Stimulated activated CD4-positive, alpha-beta T cell treated with anti-CD3 and anti-CD28 coated beads, Interleukin-1b, Interleukin-23, amount 100 ng/mL, for 24 hours (primary cell): ENCODE measurements at regions not wholly inside any gene's neighbourhood (a gene's known extent, or its start where the extent isn't known, plus 50 kb on each side); places are given as distances from the start of the nearest gene placed in this dataset.
A peak's percentile ranks its signal among the peaks of the same experiment; 100 is the strongest.

Source experiments
- DNase-seq, 4 experiments: peaks; one replicate each; pipeline ENCODE4 v3.0.0-alpha.2; 2020; ENCODE audit warnings: low read depth in 4 of 4, low spot score in 1 of 4

DNA sequence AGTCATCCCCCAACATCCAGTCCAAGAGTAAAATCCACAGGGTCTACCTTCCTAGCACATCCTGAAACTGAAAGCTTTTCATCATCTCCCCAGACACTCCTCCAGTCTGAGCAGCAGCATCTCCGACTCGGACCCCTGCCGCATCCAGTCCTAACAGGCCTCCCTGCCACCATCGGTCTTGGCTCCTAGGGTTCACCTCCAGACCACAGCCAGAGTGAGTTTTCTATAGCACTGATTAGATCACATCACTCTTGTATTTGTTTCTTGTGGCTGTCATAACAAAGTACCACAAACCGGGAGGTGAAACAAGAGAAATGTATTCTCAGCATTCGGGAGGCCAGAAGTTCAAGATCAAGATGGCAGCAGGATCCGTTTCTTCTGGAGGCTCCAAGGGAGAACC is 187.8 kb downstream of the TOMM20 start:
- DNase-seq, result no peak

DNA sequence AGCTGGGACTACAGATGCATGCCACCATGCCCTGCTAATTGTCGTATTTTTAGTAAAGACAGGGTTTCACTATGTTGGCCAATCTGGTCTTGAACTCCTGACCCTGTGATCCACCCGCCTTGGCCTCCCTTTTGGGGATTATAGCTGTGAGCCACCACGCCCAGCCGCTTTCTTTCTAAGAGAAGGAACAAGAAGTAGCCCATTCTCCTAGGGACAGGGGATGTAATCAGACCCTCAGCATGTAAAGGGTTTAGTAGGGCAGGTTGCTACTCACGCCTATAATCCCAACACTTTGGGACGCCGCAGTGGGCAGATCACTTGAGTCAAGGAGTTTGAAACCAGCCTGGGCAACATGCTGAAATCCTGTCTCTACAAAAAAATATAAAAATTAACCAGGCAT is 189.7 kb downstream of the TOMM20 start:
- no peak for DNase-seq

DNA sequence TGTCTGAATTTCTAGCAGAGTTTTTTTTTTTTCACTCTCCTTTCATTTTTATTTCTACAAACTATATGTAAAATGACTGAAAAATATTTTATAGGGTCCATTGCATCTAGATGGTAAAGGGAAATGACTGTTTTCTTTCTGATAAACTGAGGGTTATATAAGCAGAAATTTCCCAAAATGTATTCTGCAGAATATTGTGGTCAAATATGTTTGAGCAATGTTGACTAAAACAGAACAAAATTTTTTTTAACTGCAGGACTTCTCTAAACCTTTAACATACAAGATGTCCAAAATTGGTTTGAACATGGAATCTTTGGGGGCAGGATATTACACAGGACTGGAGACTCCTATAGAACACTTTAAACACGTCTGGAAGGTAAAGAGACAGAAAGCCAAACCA is 190.5 kb downstream of the TOMM20 start:
- DNase-seq, result no peak

DNA sequence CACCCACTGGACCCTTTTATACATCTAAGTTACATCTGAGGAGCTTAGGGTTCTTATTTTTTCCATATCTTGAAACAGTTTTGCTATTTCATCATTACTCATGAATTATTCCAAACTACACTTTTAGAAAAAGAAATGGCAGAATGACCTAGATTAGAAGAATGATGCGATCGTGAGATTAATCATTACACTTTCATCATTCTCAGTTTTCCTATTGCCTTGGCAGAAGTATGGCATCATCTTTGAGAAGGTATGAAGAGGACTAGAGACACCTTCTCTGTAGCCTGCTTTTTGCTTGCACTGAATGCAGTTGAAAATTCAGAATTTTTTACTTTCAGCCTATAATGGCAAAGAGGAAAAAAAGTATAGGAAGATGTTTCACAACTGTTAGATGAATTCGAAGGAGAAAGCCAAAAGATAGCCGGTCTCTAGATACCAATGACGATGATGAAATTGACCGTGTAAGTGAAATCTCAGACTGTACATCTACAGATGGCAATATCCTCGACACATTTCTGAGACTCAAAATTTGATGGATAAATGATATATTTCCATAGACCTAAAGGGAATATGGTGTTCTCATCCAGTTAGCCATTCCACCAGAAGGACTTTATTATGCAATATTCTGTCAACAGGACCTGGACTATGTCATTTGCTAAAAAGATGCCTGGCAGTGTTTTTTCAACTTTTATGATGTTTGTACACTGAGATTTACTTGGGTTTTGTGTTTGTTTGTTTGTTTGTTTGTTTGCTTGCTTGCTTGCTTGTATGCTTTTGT is 191.8 kb downstream of the TOMM20 start:
- no peak for DNase-seq

DNA sequence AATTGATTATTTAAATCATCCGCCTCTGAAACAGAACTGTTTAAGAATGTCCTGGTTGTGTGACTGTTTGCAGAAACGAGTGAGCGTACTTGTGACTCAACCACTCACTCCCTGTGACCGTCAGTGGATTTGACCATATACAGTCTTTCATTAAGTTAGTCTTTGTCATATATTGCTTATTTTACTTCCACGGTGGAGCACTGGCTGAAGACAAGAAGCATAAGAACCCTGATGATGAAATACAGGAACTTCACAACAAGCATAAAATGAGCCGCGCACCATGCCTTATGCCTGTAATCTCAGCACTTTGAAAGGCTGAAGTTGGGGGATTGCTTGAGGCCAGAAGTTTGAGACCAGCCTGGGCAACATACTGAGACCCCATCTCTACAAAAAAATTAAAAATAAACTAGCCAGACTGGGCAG is 194.0 kb downstream of the TOMM20 start:
- DNase-seq, result no peak

DNA sequence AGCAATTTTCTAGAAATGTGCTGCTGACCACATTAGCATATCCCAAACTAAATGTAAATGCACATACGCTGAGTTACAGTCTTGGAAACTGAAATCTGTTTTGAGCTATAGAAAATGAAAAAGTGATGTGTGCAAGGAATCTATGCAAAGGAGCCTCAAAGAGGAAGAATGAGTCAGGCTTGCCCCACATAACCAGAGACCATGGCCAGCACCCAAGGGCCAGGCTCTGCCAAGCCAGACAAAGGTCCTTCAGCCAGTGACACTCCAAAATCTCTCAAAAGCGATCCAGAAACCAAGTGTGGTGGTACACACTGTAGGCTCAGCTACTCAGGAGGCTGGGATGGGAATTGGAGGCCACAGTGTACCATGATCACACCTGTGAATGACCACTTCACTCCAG is 195.2 kb downstream of the TOMM20 start:
- no peak for DNase-seq

DNA sequence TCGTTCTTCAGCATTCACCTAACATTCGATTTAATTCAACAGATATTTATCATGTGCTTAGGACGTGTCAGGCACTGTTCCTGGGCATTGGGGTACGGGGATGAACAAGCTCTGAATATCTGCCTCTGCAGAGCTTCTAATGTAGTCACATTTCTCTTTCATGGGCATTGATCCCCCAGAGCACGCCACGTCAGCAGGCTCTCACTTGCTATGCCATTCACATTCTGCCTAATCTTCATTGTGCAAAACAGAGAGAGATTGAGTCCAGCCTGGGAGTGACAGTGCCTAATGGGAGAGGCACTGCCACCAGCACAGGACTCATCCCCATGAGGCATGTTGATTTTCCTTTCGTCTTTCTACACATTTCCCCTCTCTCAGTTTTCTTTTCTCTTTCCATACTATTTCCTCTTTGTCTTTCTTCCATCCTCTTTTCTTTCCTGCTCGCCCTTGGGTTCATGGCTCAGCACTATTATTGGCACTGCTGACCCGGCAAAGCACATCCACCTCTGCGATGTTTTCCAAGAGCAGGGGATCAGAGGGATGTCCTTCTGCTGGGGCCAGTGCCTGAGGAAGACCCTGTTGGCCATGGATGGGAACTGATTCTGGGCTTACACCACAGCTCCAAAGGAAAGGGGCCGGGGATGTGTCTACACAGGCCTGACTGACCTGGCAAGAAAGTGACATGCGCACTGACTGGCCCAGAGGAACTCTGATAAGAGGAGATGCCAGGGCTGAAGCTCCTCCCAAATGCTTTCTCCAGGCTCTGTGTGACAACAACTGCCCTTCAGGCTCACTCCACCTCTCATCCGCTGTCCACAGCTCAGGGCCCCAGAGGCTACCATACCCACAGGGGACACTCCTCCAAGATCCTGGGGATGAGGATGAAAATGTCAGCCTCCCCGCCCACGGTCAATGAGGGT is 195.9 kb downstream of the TOMM20 start:
- no peak for DNase-seq

DNA sequence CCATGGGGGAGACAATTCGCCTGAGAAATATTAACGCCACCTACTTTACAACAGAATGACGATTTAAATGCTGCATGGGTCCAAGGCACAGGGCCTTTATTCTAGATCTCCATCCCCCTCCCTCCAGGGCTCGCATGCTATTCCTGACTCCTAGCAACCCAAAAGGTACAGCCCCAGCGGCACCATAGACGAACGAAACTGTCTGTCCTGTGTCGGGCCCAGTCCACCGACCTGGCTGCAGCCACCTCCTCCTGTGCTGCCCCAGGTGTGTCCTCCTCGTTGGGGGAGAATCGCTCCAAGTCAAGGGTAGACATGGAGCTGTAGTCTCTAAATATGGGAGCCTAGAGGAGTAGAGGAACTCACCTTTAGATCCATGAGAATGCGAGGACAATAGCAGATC is 196.5 kb downstream of the TOMM20 start:
- no peak for DNase-seq

DNA sequence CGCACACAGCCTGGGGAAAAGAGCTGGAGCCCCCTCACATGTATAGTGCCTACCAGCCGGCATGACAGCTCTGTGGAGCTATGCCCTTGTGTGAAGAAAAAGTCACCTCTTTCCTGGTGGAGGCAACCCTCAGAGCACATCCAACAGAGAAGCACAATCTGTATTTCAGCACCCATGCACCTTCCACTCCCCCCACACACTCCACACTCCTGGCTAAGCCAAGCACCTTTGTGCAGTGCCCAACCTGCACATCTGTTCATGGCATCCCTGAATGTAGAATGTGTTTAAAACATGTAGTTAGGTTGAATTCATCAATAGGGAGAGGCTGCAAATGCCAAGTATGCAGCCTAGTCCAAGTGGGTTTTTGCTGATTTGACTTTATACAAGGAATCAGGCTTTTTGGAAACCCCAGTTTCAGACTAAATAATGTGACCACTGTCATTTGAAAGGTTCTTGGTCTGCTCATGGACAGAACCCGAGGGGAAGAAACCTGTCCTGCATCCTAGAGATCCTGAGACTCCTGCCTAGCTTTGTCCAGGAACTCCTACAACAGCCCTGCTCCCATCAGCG is 197.1 kb downstream of the TOMM20 start:
- DNase-seq, result no peak

DNA sequence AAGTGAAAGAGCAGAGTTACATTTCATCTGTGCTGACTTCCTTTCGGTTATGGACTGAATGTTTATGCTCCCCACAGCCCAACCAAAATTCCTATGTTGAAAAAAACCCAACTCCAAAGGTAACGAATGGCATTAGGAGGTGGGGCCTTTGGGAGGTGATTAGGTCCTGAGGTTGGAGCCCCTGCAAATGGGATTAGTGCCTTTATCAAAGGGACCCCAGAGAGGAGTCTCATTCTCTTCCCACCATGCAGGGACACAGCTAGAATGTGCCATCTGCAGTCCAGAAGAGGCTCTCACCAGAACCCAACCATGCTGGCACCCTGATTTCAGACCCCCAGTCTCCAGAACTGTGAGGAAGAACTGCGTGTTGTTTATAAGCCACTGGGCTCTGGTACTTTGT is 199.3 kb downstream of the TOMM20 start:
- no peak for DNase-seq

DNA sequence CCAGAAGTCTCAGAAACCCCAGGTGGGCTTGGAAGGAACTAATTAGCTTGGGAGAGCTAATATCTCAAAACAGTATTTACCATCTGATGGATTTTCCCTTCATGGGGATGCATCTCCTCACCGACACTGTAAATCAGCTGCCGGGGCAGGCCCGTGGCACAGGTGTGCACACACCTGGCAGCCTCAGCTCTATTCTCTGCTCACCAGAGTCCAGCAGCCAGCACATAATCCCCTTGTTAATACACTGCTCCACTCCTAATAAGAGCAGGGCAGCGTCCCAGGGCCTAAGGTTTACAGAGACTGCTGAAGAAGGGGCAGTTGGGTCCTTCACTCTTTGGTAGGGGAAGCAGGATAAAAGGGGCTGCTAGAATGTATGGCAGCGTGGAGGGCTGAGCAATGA is 200.0 kb downstream of the TOMM20 start:
- no peak for DNase-seq

DNA sequence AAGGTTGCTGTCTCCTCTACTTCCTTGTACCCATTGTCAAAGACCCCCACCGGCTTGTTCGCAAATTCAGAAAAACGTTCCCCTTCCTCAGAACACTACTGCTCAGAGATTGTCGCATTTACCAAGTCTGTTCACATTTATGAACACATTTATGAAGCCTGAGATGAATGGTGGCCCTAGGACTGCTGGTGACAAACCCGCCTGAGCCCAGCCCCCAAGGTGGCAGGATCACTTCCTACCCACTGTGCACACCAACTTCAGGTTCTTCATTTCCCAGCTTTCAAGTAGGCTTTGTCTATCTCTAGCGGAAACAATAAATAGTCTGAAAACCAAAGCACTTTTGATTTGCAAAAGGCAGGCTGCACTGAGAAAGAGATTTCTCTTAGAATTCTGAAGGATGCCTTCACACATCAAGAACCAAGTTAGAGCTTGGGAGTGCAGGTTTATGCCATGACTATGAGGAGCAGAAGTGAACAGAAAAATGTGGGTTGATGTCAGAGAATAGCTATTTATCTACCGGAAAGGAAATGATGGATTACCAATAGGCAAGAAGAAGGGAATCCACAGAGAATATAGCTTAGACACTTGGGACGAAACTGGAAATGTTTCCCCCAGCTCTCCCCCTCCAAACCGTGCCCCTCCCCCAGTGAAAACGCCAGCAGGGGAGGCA is 200.5 kb downstream of the TOMM20 start:
- DNase-seq, result no peak

DNA sequence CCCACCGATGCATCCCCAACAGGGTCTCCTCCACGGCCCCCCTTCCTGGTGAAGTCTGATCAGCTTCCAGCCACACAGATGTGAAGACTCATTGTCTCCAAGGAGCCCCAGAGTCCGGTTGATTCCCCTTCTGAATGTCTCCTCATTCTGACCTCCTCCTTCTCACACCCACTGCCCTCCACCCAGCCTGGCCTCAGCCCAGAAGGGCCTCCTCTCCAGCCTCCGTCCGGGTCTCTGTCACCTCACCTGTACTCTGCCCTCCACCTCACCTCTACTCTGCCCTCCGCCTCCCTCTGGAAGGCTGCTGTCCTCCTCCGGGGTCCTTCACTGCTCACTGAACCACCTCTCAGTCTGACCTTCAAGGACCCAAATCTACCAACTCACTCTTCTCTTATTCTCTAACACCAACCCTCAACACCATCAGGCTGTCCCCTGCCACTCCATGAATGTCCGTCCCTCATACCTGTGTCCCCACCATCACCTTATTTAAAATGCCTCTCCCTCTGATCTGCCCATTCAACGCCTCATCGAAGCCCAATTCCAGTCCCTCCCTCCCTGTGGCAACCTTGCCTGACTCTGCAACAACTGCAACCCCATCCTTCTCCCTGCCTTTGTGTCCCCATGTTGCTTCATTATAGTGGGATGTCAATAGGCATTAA is 201.2 kb downstream of the TOMM20 start:
- DNase-seq, result no peak

DNA sequence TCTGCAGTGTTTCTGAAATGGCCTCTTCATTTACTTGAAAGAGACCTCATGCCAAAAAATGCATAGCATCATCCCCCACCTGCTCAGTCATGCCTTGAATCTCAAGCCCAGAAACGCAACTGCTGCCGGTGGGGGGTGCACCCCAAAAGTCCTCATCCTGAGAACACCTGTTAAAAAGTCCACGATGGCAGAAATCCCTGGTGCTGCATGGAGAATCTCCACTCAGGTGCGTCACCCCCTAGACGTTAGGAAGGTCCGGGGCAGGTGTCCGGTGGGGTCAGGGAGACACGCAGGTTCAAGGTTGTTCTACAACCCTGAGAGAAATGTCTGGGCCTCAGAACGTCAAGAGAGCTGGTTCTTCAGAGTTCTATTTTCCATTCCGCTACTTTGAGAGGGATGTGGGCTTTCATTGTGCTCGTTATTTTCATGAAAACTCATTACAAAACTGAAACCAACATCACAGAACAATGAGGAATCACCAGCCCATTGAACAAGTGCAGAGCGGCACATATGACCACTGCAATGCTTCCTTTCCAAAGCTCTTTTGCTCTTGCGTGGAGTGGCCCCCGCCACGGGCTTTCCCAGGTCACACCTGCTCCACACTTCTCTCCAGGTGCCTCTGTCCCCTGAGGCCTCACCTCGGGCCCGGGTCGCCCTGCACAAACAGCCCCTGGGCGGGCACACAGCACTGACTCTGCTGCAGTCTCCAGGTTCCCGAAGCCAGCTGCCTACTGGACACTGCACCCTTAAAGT is 201.9 kb downstream of the TOMM20 start:
- DNase-seq, result peak in 2 of 4 experiments; percentile 5 to 38

DNA sequence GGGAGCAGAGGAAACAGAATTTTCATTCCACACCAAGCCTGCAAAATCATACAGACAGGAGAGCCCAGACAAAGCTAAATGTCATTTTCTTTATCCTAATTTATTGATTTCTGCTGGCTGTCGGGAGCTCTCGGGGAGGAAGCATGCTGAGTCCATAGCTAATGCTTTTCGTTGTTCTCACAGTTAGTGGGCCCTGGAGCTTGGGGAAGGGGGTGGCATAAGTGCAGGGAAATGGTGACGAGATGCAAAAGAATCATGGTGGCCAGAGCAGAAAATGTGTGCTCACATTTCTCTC is 202.4 kb downstream of the TOMM20 start:
- no peak for DNase-seq

DNA sequence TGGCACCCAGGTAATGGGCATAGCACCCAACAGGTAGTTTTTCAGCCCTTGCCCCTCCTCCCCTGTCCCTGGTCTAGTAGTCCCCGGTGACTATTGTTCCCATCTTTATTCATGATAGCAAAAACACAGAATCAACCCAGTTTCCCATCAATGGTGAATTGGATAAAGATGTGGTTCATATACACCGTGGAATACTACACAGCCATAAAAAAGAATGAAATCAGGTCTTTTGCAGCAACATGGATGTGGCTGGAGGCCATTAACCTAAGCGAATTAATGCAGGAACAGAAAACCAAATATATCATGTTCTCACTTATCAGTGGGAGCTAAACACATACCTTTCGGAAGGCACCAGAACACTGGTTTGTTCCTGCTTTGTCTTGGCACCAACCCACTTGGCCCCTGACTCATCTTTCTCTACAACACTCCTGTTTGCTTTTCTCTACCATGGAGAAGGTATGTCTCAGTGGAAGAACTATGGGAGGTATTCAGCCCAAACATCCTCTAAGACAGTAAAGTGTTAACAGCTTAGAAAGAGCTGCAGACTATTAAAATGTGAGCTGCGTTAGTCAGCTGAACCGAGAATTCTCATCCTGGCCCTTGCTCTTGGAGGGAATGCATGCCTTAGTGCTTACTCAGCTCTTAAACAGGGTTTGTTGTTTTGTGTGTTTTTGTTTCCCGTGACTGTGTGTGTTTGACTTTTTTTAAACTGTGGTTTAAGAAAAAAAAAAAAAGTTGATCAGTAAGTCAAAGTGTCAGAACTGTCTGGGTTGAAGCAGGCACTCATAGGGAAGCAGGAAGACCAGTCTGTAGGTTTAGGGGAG is 203.0 kb downstream of the TOMM20 start:
- no peak for DNase-seq

DNA sequence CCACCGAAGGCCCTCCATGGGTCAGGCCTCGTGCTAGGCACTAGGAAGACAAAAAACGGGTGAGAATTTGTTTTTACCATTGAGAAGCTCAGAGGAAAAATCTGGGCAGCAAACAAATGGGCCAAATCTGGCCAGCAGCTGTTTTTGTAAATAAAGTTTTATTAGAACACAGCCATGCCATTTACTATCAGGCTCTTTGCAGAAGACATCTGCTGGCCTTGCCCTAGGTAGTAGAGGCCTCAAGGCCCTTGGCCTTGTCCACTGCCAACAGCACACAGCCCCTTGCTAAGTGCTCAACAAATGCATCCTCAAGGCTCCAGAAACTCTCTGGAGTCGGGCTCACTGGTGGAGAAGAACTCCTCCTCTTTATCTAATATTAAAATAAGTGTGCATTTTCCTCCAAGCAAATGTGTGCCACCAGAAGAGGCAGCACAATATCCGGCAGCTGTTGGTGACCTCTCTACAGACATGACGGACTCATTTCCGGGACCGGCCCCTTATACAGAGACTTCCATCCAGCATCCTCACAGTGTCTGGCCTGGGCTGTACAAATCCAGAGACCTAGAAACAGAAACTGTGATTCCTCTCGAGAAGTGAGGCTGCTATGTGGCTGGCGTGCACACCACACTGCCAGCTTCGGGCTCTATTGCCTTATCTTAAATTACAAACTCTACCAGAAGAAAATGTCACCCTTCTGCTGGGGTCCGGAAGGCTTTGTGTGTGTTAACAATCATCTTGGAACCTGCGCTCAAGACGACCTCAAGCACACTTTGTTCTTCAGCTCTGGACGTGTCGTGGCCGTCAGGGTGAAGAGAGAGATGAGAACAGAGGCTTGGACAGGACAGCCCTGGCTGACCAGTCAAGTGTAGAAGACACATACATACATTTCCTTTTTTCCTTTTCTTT is 203.9 kb downstream of the TOMM20 start:
- no peak for DNase-seq

DNA sequence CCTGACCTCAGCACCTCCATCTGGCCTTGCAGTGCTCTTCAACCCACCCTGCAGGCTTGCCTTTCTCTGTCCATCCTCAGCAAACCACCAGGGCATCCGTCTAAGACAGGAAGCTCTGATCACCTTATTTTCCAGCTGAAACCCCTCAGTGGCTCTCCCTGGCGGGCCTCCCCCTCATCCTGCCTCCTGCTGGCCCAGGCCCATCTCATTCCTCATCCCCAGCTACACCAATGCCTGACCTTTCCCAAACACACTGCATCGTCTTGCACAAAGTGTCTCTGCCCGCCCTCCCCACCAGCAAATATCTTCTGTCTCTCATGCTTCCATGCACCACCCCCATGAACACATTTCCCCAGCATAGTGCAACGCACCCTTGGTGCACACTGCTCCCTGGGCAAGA is 205.0 kb downstream of the TOMM20 start:
- DNase-seq, result no peak

DNA sequence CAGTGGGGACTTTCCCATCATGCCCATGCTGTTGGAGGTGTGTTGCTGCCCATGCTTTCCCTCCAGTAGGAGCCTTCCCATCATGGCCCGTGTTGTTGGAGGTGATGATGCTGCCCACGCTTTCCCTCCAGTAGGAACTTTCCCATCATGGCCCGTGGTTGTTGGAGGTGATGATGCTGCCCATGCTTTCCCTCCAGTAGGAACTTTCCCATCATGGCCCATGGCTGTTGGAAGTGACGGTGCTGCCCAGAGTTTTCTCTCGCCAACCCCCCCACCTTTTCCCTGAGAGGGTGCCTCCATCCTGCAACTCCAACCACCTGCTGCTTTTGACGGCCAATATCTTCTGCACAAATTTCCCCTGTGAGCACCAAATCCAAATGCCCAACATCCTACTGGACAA is 205.7 kb downstream of the TOMM20 start:
- no peak for DNase-seq
